GM21825 (cell line): ENCODE measurements at regions not wholly inside any gene's neighbourhood (a gene's known extent, or its start where the extent isn't known, plus 50 kb on each side); places are given as distances from the start of the nearest gene placed in this dataset.
"Not testable (repeated sequence)": the region's sequence is repeated elsewhere in the genome, so short reads cannot be mapped to it uniquely, and the experiment has no call there.

Experiments used
- ATAC-seq: cut with Tn5 transposase; IDR thresholded peaks from one replicate; pipeline ENCODE4 v1.9.1; 2021; ENCODE audit warnings: mild to moderate bottlenecking, moderate library complexity; ENCODE audit not compliant: unreplicated experiment

- ATAC-seq = no peak
These were observed 305.0 kb downstream of the TYW1 start for GRCh38 chr7:67301667-67302066.

GRCh38 chr7:67302113-67303039, 305.7 kb downstream of the TYW1 start:
- peak; percentile 81 for ATAC-seq

DNA sequence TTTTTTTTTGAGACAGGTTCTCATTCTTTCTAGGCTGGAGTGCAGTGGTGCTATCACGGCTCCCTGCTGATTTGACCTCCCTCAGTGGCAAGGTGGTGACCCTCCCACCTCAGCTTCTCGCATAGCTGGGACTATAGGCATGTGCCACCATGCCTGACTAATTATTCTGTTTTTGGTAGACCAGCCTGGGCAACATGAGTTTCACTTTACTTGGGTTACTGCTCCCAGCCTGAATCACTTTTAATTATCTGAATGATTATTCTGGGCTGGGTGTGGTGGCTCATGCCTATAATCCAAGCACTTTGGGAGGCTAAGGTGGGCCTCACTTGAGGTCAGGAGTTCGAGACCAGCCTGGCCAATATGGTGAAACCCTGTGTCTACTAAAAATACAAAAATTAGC, 308.2 kb downstream of the TYW1 start:
- ATAC-seq = not testable (repeated sequence)

GRCh38 chr7:67306331-67306730, 309.7 kb downstream of the TYW1 start:
- no peak for ATAC-seq

DNA sequence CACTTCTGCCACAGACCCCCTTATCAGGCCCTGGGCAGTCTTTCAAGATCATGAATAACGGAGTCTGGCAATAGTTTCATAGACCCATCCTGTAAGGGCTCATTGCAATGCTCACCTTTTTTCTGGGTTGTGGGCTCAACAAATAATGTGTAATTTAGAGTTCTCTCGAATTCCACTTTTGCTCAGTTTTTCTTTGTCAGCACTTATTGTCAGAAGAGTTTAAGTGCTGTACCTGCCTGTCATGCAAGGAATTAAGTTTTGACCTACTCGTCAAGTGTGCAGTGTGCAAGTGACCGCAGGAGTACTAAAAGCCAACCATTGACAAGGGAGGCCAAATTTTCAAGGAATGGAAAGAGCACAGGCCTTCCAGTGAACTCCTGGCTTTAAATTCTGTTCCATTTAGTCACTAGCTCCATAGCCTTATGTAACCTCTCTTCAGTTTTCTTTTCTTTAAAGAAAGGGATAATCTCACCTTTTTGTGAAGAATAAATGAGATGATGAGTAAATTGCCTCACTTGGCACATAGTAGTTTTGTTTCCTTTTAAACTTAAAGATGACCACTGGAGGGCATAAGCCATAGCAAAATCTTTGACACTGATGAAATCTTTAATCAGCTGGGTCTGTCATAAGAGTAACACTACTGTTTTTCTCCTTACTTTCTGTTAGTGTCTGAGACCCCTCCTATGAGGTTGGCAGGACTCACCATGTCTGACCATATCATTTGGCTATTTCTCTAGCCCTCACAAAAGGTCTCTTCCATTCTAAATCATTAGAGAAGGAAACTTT, 313.3 kb downstream of the TYW1 start:
- no peak for ATAC-seq

- no peak for ATAC-seq
These were observed 315.3 kb downstream of the TYW1 start for GRCh38 chr7:67311901-67312300.

DNA sequence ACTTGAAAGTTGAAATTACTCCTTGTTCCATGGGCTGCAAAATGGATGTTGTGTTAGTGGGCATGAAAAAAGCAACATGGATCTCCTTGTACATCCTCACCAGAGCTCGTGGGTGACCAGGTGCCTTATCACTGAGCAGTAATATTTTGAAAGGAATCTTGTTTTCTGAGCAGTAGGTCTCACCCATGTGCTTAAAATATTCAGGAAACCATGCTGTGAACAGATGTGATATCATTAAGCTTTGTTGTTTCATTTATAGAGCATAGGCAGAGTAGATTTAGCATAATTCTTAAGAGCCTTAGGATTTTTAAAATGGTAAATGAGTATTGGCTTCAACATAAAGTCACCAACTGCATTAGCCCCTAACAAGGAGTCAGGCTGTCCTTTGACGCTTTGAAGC, 316.6 kb downstream of the TYW1 start:
- no peak for ATAC-seq

DNA sequence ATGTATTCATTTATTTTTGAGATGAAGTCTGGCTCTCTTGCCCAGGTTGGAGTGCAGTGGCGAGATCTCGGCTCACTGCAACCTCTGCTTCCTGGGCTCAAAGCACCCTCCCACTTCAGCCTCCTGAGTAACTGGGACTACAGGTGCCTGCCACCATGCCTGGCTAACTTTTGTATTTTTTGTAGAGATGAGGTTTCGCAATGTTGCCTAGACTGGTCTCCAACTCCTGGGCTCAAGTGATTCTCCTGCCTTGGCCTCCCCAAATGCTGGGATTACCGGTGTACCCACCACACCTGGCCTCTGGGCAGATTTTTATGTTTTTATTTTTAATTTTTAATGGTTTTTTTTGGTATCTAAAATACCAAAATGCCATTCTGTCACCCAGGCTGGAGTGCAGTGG, 320.3 kb downstream of the TYW1 start:
- ATAC-seq = not testable (repeated sequence)

DNA sequence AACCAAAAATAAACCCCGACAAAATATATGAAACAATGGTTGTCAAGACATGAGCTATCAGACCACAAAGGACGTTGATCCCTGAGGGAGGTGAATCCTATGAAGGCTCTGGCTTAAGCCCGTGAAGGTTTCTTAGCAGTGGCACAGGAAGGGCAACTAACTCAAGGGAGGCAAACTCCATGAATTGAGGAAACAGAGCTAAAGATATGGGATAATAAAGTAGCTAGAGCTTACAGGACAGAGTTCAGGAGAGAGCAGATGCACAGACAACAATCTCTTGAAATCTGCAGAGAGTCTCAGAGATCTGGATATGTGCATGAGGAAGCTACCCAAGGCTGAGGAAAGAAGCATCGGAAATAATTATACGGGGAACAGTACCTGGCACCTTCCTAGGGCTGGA, 331.6 kb downstream of the TYW1 start:
- not testable (repeated sequence) for ATAC-seq

- not testable (repeated sequence) for ATAC-seq
These were observed 338.5 kb downstream of the TYW1 start for GRCh38 chr7:67335165-67335564.

DNA sequence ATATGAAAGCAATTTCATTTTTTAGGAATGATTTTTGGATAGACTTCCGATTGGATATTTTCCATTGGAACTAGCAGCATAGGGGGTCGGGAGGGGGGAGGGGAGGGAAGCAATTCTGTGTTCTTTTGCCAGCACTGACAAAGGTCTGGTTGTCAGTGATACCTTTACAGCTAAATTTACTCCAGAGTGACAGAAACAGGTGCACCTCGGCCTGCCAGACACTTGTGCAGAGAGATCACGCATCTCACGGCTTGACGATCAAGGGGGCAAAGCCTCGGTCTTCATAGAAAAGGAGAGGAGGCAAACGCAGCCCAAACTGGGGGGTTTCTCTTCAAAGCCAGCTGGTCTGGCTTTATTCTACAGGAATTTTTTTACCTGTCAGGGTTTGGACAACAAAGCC, 339.0 kb downstream of the TYW1 start:
- not testable (repeated sequence) for ATAC-seq

GRCh38 chr7:67338545-67338944, 341.9 kb downstream of the TYW1 start:
- ATAC-seq = not testable (repeated sequence)

- no peak for ATAC-seq
These were observed 344.6 kb downstream of the TYW1 start for GRCh38 chr7:67341153-67341768.

DNA sequence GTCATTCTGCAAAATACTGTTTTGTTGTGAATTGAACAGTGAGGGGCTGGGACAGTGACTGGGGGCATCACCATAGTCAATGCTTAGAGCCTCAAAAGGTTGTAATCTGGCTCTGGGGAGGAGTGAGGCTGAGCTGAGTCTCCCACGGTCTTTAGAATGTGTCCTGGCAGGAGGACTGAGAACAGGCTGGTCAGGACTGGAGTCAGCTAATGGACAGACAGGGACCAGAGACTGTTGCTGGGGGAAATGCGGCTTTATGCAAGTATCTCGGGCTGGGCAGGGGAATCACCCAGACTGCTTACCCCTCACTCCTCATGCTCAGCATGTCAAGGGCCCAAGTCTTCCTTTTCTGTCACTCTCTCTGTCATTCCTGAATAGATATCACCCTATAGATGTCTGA, 346.5 kb downstream of the TYW1 start:
- ATAC-seq = no peak

DNA sequence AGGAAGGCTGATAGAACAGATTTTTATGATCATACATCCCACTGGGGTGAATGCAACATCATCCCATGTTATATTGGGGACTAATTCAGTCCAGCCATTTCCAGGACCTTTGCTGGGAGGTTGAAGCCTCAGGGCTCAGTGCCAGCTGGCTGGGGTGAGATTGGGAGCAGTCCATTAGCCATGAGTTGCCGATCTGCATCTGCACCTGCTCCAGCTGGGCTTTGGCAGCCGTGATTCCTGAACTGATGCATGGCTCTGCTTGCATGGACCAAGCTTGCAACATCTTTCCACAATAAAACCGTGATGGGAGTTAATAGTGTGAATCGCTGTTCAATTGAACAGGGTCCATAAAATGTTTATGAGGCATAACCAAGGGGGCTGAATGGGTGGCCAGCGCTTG, 346.9 kb downstream of the TYW1 start:
- no peak for ATAC-seq

DNA sequence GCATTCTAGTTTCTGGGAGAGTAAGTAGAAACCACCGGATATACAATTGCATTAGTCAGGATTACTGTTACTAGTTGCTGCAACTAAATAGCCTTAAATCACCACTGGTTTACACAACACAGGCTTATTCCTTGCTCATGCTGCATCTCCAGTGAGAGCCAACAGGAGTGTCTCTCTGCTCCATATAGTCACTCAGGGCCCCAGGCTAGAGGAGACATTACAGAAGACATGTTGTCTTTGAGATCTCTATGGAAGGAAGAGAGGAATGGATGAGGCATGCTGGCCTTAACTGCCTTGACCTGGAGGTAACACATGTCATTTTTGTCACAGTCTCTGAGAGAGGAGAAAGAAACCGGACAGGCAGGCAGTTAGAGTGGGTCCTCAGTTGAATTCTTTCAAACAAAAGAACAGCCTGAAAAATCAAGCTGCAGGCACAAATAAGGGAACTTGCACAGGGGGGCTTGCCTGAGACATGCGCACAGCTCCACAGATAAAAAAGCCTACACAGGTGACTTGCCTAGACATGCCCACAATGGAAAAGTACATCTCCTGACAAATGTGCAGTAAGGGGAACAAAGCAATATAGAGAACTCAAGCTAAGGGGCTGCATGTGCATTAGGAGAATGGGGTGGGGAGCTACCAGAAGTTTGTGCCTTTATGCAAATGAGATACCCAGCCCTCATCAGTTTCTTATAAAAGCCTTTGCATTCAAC, 348.0 kb downstream of the TYW1 start:
- ATAC-seq = no peak

DNA sequence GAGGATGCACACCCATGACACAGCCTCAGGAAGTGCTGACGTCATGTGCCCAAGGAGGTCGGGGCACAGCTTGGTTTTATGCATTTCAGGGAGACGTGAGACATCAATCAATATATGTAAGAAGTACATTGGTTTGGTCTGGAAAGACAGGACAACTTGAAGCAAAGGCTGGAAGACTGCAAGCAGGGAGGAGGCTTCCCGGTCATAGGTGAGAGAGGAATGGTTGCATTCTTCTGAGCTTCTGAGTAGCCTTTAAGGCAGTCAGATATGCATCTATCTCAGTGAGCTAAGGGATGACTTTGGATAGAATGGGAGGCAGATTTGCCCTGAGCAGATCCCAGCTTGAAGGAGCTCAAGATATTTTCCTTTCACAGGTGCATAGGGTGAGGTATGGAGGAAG, 349.5 kb downstream of the TYW1 start:
- ATAC-seq = no peak

- ATAC-seq = no peak
These were observed 350.2 kb downstream of the TYW1 start for GRCh38 chr7:67346876-67347275.

DNA sequence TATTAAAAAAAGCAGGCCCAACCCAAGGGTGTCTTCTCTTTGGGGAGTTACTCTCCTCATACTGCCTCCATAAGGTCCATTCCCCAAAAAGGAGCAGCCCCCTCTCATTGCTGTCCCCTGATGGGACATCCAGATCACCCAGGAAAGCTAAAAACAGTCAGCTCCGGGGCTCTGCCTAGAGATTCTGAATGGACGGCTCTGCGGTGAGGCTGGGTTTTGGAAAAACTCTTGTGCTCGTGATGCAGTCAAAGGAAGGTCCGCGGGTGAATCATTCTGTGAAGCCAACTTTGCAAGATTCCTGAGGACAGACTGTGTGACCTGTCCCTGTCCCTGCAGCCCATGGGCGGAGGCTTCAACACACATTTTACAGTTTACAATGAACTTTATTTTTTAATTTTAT, 351.5 kb downstream of the TYW1 start:
- no peak for ATAC-seq

DNA sequence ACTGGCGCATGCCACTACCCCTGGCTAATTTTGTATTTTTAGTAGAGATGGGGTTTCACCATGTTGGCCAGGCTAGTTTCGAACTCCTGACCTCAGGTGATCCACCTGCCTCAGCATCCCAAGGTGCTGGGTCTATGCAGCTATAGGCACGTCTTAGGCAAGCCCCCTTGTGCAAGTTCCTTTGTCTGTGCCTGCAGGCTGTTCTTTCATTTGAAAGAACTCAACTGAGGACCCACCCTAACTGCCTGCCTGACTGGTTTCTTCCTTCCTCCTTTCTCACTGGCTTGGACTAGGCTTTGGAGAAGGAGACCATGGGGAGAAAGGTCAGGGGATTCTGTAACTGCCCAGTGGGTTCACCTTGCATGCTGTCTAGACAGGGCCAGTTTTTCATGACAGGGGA, 361.0 kb downstream of the TYW1 start:
- not testable (repeated sequence) for ATAC-seq

- ATAC-seq = not testable (repeated sequence)
These were observed 361.7 kb downstream of the TYW1 start for GRCh38 chr7:67358316-67358715.
